ENCODE measurements at regions not wholly inside any gene's neighbourhood (a gene's known extent, or its start where the extent isn't known, plus 50 kb on each side); places are given as distances from the start of the nearest gene placed in this dataset.

GRCh38 chr2:199147216-199147615 lies 310.5 kb downstream of the SATB2 start:
- no peak for TF ChIP-seq POLR2A (IDR thresholded peaks at IDR 0.05)
- no peak for TF ChIP-seq CTCF (IDR thresholded peaks at IDR 0.05)
- no peak for TF ChIP-seq POLR2AphosphoS5 (IDR thresholded peaks at IDR 0.05)

Data from sigmoid colon (tissue), 4 donors.